Neural cell (in vitro differentiated cells): ENCODE measurements at regions not wholly inside any gene's neighbourhood (a gene's known extent, or its start where the extent isn't known, plus 50 kb on each side); places are given as distances from the start of the nearest gene placed in this dataset.

Experiments
- CTCF ChIP-seq: fragments of 450-650 bp; IDR thresholded peaks from 2 replicates; pipeline ENCODE4 v1.5.1; 2014; ENCODE audit warnings: antibody characterized with exemption, mild to moderate bottlenecking, moderate library complexity; ENCODE audit not compliant: poor library complexity, severe bottlenecking
- EP300 ChIP-seq: fragments of 450-650 bp; conservative IDR thresholded peaks from 2 replicates; pipeline ENCODE4 v1.6.1; 2014; ENCODE audit warnings: antibody characterized with exemption, mild to moderate bottlenecking, moderate library complexity; ENCODE audit not compliant: poor library complexity, severe bottlenecking
- POLR2AphosphoS5 ChIP-seq: IDR thresholded peaks from 2 replicates; pipeline ENCODE4 v1.6.1; 2012
- REST ChIP-seq: IDR thresholded peaks from 2 replicates; pipeline ENCODE4 v1.6.1; 2012; ENCODE audit warnings: borderline replicate concordance
- TAF1 ChIP-seq: IDR thresholded peaks from 2 replicates; pipeline ENCODE4 v1.6.1; 2012; ENCODE audit warnings: low read depth

- TF ChIP-seq CTCF (no peak), TAF1 (no peak), EP300 (no peak), REST (no peak), POLR2AphosphoS5 (no peak)
Measured at GRCh38 chr13:37212826-37213225, 107.4 kb upstream of the CSNK1A1L start.
